ENCODE measurements at regions not wholly inside any gene's neighbourhood (a gene's known extent, or its start where the extent isn't known, plus 50 kb on each side); places are given as distances from the start of the nearest gene placed in this dataset.

GRCh38 chr1:29668551-29669157 lies 432.3 kb downstream of the PTPRU start:
- no peak for TF ChIP-seq TOX (CRISPR knock-in tag; IDR thresholded peaks at IDR 0.05; ENCODE audit: borderline replicate concordance)
- no peak for TF ChIP-seq ZFP3 (CRISPR knock-in tag; IDR thresholded peaks at IDR 0.05)
